Activated CD8-positive, alpha-beta memory T cell treated with anti-CD3 and anti-CD28 coated beads for 36 hours (primary cell): ENCODE measurements at regions not wholly inside any gene's neighbourhood (a gene's known extent, or its start where the extent isn't known, plus 50 kb on each side); places are given as distances from the start of the nearest gene placed in this dataset.

ENCODE experiments used
- CTCF ChIA-PET: fragments of 350-600 bp; sonication (Branson Sonifier 250); formaldehyde crosslinking; loops from one replicate; lab custom pipeline; 2021; ENCODE audit warnings: antibody characterized with exemption; lab: Charles Lee
- POLR2A ChIA-PET: fragments of 350-600 bp; sonication (Branson Sonifier 250); formaldehyde crosslinking; loops from one replicate; lab custom pipeline; 2021; ENCODE audit warnings: antibody characterized with exemption; lab: Charles Lee

DNA sequence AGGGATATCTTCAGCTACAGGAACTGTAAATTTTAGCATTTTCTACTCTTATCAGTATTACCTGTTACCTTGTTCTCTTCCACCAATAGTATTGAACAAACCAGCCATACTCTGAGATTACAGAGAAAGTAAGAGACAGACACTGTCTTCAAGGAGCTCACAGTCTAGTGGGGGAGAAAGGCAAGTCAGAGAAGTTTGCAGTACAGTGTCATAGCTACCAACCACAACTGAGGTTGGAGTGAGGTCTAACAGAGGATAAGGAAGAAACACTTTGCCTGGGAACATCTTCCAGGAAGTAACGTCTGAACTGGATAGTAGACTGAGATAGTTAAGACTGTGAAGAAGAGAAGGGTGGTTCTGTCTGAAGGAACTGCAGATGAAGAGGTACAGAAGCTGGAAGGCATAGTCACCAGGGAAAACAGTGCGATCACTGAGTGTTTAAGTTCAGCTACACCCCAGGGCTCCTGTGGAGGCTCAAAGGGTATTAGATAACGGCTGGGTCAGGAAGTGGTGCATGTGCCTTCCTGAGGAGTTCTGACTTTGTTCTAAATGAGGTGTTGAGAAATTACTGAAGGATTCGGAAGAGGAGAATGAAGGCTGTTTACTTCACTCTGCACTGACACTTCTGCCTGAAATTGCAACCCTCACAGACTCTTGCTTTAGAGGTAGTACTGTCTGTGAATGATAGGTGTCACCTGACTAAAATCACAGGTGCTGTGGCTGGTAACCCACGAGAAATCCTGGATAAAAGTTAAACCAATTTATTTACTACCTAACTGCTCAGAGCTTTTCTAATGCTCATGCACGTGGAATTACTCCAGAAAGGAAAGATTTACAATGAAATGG lies 841.6 kb downstream of the MAT2B start:
- CTCF ChIA-PET: no interaction called here
- POLR2A ChIA-PET: no interaction called here

DNA sequence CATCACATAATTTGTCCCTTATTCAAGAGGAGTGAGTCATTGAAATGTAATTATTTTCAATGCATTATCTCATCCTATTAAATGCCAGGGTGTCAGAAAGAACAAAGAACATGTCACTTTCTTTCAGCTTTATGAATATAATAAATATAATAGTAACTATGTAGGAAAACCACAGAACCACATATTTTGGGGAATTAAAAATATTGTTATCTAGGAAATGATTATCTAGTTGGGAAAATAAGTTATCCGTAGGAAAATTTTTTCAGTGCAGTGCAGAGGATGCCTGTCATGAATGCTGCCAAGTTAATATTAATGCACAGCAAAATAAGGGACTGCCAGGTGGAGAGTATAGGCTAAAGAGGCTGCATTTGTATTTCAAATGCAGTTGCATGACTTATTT lies 844.8 kb downstream of the MAT2B start:
- CTCF ChIA-PET: no interaction called here
- POLR2A ChIA-PET: no interaction called here

DNA sequence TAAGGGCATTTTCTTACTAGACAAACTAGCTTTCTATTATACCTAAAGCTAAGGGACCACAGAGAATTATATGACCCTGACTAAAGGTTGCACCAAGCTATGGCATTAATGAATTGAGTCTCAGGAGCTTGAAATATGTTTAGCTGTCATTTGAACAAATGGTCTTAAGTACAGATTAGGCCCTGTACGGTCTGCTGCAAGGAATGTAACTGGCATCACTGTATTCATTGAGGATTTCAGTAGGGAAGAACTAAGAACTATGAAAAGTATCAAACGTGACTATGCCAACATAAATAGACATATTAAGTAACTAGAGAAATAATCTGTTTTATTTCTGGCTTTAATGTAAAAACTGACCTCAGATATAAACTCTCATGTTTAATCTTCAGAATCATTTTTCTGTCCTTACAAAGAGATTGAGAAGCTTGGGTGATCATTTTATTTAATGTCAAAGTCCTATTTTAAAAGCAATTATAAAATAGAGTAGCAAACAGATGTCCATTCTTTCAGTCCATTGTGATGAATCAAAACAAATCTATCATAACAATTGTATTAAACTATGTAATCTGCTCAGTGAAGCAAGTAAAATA lies 845.9 kb downstream of the MAT2B start:
- ChIA-PET POLR2A (no interaction called here), CTCF (no interaction called here)

DNA sequence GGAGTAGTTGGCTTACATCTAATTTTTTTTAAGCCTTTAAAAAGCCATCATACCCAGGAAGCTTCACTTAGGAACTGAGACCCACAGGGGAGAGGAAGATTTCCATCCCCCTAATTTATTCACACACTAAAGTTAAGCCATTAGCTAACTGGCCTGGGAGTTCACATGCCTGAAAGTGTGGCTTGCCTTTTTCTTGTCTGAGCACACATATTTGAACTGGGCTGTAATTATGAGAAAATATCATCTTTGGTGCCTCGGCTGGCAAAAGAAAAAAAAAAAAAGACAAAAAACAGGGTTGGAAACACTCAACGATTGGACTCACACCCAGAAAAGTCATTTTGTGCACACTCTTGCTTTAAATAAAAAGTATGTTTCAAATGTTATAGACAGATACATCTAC lies 847.3 kb downstream of the MAT2B start:
- ChIA-PET POLR2A (no interaction called here), CTCF (no interaction called here)

DNA sequence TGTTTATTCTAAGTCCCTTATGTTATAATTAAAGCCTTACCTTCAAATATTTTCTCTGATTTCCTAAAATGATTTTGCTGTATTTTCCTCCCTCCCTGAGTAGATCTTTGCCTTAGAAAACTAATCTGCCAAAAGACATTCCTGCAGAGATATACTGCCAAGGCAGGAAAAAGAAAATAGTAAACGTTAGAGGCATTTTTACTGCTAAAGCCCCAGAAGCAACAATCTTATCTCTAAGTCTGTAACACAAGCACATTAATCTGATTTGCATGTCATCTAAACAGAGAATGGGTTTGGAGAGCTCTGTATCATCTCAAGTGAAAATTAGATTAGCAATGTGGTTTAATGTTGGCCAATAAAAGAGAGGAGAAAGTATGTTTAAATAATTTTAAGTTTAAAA lies 847.7 kb downstream of the MAT2B start:
- POLR2A ChIA-PET: no interaction called here
- CTCF ChIA-PET: no interaction called here

DNA sequence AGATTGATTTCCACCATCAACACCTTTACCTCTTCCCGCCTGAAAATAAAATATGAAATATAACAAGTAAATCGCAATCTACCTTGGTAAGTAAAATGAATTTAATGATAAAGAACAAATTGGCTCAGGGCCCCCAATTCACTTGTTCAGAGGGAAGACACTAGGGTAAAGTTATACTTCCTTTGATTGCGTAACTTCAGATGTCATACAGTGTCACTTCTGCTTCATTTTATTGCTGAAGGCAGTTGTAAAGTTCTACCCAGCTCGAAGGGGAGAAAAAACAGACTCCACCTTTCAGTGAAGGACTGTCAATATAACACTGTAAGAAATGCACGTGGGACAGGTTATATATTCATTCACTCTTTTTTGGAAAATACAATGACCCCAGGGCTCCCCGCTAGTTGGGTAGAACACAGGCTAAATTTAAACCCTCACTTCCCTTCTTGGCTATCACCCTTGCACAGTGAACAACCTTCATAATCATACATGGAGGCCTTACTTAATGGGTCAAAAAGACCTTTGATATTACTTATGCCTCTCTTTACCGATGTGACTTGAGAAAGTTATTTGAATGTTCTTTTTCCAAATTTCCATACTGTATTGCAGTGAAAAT lies 848.8 kb downstream of the MAT2B start:
- ChIA-PET POLR2A (no interaction called here), CTCF (no interaction called here)

DNA sequence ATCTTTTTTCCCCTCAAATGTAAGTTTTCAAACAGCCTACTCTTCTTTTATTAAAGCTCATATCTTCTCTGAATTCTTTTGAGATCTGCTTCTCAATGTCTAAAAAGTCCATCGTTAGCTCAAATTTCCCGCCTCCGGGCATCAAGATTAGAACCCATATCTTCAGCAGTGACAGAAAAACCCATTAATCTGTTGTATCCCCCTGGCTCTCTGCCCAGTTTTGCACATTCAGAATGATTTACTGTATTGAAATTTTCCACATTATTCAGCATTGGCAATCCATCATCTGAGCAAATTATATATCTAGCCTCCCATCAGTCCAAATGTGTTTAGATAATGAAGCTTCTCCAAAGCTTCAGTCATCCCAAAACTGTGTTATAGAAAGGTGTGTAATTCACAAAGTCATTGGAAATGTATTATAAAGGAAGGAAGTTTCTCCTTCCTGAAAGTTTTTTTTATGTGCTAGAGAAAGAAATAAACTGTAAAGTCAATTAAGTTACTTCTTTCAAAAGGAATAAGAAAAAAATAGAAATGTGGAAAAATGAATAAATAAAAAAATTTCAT lies 849.9 kb downstream of the MAT2B start:
- CTCF ChIA-PET: no interaction called here
- POLR2A ChIA-PET: no interaction called here

DNA sequence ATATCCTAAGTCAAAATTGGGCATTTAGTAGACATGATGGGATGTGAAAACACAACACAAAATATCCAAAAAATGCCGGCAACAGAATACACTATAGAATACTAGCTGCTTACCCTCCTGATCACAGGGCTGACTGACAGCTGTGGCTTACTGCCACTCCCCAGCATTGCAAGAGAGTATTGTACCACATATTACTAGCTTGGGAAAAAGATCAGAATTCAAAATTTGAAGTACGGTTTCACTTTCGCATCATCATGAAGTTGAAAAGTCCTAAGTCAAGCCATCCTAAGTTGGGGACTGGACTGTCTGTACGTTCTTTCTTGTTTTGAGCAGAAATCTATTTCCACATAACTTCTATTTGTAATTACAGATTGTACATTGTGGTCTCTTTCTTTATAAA lies 851.4 kb downstream of the MAT2B start:
- ChIA-PET CTCF (no interaction called here), POLR2A (no interaction called here)

DNA sequence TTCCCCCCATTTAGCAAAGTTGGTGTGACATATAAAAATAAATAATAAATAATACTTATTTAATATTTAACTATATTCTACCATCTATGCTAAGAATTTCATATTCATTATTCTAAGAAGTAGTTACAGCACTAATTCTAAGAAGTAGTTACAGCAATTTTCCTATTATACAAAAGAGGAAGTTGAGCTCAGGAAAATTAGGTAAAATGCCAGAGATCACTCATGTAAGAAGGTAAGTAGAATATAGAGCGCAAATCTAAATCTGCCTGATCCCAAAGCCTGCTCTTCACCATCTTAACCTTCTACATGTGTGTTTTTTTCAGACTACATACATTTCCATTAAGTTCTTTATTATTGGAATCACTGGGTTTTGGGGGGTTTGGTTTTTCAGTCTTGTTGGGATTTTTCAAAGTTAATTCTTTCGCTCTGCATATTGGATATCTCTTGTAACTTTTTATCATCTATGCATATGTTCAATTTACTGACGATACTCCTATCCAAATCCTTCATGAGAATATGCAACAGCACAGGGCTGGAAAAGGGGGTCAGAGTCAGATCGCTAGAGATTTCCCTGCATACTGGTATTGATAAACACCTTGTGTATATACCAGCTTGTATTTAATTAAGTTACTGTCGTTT lies 852.1 kb downstream of the MAT2B start:
- ChIA-PET CTCF (no interaction called here), POLR2A (no interaction called here)

DNA sequence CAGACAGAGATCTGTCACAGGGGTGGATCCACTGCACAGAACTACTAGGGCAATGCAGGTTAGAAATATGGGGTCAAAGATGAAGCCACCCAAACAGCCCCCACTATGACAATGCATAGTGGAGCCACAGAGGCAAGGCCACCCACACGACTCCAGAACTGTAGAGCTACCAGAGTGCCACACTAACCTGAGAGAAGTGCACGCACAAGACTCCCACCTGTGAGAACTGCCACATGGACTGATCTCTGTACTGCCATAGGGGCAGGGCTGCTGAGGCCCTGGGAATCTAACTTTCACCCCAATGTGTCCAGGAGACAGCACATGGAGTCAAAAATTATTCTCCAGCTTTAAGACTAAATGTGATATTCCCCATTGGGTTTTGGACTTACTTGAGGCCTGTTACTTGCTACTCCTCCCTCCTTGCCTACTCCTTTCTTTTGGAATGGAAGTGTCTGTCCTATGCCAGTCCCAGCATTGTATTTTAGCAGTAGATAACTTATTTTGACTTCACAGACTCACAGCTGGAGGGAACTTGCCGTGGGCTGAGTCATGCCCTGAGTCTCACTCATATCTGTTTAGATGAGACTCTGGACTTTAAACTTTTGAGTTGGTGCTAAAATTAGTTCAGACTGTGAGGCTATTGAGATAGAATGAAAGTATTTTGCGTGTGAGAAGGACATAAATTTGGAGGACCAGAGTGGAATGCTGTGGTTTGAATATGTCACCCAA lies 853.3 kb downstream of the MAT2B start:
- ChIA-PET POLR2A (no interaction called here), CTCF (no interaction called here)

DNA sequence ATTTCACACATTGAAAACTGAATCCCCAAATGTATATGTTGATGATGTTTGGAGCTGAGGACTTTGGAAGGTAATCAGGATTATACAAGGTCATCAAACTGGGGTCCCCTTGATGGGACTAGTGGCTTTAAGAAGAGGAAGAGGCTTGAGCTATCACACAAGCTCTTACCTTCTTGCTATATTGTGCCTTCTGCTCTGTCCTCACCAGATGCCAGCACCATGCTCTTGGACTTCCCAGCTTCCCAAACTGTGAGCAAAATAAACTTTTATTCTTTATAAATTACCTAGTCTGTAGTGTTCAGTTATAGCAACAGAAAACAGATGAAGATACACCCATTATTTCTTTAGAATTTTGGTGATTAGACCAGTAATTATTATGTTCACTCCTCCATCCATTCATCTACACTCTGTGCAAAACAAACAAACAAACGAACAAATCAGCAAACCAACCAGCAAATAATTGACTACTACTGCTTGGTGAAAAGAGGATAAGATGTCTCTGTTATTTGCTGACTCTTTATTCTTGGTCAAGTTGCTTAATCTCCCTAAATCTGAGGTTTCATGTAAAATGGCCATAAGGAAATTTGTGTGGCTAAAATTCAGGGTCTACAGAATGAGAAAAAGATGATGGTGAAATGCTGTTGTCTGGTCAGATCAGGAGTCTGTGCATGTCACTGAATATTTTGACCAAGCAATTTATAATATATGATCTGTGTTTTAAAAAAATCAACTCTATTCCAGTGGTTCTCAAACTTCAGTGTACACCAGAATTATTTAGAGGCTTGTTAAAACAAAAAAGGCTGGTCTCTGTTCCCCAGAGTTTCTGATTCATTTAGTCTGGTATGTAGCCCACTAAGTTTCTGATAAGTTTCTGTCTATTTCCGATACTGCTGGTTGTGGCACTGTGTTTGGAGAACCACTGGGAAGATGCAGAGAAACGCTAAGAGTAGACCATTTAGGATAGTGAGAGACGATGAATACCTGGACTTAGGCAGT lies 854.1 kb downstream of the MAT2B start:
- POLR2A ChIA-PET: no interaction called here
- CTCF ChIA-PET: no interaction called here

DNA sequence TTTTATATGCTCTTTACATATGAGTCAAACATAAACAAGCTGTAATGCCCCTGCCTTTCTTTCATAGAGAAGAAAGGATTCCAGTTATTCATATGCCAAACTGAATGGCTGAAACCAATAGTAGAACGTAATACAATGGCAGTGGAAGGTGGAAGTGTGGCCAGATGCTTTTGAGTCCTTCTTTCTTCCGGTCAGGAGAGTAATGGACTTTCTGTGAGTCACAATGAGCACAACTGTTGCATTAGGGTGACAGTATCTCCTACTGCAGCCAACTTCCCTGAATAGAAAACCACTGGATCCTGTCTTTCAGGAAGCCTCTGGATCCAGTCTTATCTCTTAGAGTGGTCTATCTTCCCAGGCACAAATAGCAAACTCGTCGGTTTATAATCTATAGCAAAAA lies 855.2 kb downstream of the MAT2B start:
- POLR2A ChIA-PET: no interaction called here
- CTCF ChIA-PET: no interaction called here

DNA sequence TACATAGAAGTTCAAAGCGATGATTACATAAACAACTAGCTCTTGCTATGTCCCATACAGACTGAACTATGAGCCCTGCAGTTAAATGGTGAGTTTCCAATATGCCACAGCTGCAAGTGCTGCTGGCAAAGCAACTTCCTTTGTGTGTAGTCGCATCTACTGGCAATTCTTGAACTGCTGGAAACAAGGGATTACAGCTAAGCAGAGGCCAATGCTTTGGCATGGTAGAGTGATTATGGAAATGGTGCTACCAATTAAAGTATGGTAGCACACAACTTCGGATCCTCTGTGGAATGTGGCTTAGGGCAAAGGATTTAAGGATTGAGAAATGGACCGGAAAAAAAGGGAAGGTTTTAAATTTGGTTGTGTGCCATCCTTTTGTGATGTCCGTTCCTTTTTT lies 856.6 kb downstream of the MAT2B start:
- ChIA-PET POLR2A (no interaction called here), CTCF (no interaction called here)

DNA sequence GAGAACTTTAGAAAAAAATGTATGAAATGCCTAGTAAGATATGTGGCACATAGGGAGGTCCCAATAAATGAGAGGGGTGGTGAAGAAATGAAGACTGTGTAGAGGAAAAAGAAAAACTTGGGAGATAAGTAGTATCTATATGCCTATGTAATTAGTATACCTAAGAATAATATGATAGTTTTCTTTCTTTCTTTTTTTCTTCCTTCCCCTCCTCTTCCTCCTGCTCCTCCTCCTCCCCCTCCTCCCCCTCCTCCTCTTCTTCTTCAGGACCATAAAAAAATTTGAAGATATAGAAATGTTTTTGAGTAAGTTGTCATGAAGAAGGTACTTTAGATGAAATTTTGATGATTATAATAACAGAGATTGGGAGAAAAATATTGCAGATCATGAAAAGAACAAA lies 857.4 kb downstream of the MAT2B start:
- CTCF ChIA-PET: no interaction called here
- POLR2A ChIA-PET: no interaction called here

DNA sequence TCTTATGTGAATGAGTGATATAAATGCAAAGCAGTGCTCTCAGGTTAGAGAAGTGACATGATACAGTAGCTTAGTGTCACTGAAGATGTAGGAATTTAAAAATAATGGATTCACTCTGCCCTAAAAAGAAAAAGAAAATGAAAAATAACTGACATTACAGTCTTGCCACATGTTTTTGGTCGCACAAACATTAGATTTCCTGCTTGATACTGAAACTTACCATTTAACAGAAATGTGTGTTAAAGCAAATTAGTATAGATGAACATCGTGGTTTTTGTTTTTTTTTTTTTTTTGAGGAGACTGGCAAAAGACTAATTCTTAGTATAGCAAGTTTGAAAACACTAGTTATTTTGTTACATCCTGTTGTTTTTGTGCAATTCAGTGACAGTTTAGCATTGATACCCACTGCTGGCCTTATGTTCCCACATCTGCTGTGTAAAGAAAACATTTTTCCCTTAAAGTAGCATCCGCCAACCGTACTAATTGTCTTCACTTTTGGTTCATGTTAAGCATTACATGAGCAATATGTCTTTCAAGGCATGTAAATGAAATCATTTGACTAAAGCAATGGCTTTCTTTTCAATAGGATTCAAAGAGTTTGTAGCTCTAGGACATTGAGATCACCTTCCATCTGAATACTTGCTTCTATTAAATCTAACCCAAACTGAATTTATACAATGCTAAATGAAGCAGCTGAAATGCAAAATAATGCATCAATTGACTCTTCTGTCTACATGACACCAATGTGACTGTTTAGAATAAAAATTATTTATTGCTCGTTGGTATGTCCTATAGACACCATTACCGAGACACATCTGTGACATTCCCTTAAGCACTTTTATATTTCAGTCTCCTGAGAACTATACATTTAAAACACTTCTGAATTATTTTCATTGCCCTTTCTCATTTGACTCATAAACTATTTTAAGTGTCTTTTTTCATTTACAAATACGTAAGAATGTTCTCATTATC lies 859.1 kb downstream of the MAT2B start:
- POLR2A ChIA-PET: no interaction called here
- CTCF ChIA-PET: no interaction called here

DNA sequence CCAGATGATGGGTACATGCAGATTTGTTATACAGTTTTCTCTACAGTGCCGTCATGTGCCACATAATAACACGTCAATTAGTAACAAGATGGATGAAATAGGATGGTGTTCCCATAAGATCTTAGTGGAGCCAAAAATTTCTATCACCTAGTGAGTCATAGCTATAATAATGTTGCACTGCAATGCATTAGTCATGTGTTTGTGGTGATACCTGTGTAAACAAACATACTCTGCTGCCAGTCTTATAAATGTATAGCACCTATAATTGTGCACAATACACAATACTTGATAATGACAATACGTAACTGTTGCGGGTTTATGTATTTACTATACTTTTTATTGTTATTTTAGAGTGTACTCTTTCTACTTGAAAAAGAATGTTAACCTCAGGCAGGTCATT lies 865.4 kb downstream of the MAT2B start:
- CTCF ChIA-PET: no interaction called here
- POLR2A ChIA-PET: no interaction called here

DNA sequence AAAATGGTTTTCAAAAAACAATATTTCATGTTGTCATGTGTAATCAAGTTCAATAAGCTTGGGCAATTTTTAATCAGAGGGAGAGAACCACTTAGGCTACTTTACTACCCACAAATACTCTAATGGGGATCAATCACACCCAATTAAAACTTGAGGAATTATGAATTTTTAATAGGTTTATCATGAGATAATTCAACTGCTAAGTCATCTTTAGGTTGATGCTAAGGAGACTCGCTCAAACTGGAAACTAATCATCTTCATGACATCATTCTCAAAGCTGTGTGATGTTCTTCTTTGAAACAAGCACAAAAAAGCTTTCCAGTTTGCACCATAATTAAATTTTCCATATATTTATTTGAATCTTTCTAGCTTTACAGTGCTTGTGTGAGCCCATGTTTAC lies 867.5 kb downstream of the MAT2B start:
- ChIA-PET CTCF (no interaction called here), POLR2A (no interaction called here)
